HG03457 (cell line): ENCODE measurements at regions not wholly inside any gene's neighbourhood (a gene's known extent, or its start where the extent isn't known, plus 50 kb on each side); places are given as distances from the start of the nearest gene placed in this dataset.
"Not testable (repeated sequence)": the region's sequence is repeated elsewhere in the genome, so short reads cannot be mapped to it uniquely, and the experiment has no call there.

Experiments
- ATAC-seq: cut with Tn5 transposase; IDR thresholded peaks from one replicate; pipeline ENCODE4 v1.9.1; 2021; ENCODE audit warnings: moderate number of reproducible peaks; ENCODE audit not compliant: unreplicated experiment

DNA sequence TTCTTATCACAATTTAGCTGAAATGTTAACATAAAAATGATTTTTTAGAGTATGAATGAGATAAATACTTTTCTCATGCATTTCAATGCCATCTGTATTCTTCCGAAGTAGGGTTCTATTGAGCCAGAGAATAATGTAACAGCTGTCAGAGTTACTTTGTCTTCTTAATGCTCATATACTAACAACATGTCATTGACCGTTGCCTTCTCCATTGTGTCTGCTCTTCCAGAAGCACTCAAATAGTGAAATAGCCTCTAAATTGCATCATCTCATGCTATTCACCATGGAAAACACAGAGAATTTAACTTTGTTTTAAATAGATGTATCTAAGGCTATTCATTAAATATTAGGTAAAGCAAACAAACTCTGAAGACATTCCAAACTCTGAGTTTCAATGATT is 1875.9 kb upstream of the CDH9 start:
- ATAC-seq: no peak

DNA sequence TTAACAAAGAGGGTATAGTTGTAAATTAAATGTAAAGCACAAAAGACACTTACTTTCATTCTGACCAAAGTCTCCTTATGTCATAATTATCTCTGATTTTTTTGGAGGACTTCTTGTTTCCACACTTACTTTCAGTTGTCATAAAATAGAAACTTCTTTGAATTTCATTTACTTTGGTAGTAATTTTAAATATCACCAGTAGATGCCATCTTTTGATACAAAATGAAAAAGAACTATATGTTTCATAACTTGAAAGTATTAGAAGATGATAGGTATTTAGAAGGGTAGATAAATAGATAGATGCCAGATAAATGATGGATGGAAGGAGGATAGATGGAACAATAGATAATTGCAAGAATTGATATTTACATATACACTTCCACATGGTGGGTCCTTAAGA is 1865.3 kb upstream of the CDH9 start:
- no peak for ATAC-seq

DNA sequence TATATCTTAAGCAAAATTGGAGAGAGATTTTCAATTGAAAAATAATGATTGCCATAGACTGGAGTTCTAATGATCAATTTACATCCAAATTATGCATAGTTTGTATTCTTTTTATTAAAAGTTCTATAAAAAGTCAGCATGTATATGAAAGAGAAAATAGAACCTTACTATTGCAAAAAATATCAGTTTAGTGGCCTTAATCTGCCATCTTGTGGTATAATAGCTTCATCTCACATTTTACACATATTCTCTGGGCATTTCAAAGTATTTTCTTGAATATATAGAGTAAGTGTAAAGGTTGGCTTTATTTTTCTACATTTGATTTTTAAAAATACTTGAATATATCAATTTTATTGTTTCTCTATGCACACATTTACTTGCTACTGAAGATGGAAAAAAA is 1858.6 kb upstream of the CDH9 start:
- ATAC-seq: no peak

DNA sequence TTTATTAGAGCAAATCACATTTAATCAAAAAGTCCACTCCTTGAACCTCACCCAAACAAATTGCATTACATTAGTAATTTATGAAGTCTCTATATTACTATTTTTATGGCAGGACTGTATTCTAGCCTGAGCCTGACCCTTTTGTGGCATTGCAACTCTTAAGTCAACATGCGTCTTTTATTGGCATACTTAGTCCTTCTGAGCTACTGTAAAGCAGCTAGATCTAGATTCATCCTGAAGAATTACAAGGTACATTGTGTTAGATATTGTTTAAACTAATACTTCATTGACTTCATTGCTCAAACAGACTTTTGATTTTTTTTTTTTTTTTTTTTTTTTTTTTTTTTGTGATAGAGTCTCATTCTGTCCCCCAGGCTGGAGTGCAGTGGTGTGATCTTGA is 1842.5 kb upstream of the CDH9 start:
- ATAC-seq: no peak

DNA sequence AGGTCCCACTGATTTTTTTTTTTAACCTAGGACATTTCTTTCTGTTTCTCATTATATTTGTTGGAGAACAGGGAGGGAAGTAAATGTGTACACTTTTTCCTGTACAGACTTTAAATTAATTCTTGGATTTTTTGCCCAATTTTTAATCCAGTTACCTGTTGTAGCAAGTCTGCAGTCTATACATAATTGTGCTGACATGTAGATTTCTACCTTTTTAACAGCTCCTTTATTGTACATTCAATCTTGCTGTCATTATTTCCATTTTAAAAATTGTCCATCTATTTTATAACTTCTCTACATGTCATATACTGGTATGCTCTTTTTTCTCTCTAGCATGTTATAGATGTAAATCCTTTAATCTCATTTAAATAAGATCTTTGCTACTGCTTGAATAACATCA is 1838.7 kb upstream of the CDH9 start:
- ATAC-seq: no peak

DNA sequence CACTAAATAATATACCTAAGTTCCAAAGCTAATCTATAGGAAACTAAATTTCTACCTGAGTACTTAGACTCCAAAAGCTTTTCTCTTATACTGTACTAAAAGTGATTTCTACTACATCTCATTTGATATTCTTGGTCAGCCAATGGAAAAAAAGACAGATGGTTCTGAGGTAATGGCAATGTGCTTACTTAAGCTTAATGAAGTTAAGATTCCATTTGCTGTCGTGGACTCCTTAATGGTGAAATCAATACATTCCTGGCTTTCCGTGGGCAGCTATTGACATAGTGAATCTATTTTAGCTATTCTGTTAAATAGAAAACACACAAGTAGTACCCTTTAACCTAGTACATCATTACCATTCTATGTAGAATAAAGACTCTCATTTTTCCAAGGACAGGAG is 1825.6 kb upstream of the CDH9 start:
- ATAC-seq: no peak

DNA sequence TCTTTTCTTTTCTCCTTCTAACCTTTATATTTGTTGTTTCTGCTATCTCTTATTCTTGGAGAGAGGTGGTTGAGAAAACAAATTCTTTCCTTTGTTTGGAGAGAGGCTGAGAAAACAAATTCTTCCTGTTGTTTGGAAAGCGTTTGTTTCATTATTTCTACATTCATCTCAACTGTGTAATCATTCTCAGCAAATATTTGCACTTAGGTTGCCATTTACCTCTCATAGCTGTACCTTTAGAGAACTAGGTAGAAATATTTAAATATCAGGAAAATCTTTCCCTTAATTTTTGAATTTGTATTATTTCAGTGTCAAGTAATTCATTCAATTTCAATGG is 1824.4 kb upstream of the CDH9 start:
- ATAC-seq: no peak

DNA sequence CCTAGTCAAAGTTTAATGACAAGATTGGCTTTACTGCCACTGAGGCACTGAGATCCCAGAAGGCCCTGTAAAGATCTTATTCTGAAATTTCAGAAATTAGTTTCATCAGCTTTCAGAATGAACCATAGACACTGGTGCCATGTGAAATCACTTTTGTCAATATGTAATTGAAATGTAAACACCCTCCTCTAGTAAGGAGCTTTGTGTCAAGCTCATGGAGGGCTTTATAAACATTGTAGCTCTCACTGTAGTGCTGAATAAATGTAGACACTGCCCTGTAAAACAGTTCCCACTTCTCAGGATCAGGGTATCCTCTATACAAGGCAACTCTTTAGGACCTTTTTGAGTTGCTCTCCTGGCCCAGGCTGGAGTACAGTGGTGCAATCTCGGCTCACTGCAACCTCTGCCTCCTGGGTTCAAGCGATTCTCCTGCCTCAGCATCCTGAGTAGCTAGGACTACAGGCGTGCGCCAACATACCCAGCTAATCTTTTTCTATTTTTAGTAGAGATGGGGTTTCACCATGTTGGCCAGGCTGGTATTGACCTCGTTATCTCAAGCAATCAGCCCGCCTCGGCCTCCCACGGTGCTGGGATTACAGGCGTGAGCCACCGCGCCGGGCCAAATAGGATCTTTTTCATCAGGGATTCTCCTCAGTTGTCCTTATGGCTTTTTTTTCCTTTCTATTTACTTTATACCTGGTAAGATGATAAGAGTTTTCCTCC is 1823.9 kb upstream of the CDH9 start:
- ATAC-seq: no peak

DNA sequence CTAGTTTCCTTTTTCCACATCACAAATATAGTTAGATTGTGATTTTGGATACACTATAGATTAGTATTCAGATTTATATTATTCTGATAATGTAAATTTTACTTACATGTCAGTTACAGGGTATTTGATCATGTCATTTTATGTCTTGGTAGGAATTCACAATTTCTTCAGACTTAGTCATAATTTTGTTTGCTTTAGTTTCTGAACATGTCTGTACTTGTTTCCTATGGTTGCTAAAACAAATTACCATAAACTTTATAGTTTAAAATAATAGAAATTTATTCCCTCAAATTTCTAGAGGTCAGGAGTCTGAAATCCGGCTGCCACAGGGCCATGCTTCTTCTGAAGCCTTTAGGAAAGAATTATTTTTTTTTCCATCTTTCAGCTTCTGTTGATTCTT is 1817.2 kb upstream of the CDH9 start:
- no peak for ATAC-seq

DNA sequence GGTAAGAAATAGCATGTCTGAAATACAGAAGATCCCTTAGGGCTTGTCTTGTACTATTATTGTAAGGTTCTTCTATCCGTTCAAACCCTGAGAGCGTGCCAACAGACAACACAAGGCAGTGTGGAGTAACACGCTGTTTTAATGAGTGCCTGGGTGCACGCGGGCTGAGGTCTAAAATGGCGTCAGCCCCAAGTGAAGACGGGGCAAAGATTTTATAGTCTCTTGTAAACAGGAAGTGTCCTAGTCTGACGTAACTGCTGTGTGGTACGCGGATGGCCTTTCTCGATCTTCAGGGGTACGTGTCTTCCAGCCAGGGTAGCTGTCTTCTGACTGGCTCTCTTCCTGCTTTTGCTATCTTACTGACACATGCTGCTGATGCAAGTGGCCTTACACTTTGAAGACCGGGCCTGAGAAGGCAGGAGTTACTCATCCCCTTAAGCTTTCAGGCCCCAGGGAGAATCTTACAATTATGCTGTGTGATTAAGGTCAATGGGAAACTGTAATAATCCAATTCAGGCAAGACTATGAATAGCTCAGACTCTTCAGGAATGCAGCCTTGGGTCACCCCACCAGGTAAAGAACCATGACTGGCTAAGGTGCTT is 1812.0 kb upstream of the CDH9 start:
- no peak for ATAC-seq

DNA sequence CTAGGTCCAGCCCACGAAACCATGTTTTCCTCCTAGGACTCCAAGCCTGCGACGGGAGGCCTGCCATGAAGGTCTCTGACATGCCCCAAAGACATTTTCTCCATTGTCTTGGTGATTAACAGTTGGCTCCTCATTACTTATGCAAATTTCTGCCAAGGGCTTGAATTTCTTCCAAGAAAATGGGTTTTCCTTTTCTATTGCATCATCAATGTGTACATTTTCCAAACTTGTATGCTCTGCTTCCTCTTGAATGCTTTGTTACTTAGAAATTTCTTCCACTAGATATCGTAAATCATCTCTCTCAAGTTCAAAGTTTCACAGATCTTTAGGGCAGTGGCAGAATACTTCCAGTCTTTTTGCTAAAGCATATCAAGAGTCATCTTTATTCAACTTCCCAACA is 1792.7 kb upstream of the CDH9 start:
- no peak for ATAC-seq

DNA sequence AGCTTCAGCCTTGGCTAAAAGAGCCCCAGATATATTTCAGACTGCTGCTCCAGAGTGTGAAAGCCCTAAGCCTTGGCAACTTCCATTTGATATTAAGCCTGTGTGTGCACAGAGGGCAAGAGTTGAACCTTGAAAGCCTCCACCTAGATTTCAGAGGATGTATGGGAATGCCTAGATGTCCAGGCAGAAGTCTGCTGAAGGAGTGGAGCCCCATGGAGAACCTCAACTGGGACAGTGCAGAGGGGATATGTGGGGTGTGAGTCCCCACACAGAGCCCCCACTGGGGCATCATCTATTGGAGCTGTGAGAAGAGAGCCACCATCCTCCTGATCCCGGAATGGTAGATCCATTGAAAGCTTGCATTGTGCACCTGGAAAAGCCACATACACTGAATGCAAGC is 1784.8 kb upstream of the CDH9 start:
- no peak for ATAC-seq

DNA sequence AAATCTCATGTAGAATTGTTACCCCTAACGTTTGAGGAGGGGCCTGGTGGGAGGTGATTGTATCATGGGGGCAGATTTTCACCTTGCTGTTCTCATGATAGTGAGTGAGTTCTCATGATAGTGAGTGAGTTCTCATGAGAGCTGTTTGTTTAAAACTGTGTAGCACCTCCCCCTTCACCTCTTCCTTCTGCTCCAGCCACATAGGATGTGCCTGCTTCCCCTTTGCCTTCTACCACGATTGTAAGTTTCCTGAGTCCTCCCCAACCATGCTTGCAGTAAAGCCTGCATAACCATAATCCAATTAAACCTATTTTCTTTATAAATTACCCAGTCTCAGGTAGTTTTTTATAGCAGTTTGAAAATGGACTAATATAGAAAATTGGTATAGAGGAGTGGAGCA is 1783.7 kb upstream of the CDH9 start:
- ATAC-seq: no peak

DNA sequence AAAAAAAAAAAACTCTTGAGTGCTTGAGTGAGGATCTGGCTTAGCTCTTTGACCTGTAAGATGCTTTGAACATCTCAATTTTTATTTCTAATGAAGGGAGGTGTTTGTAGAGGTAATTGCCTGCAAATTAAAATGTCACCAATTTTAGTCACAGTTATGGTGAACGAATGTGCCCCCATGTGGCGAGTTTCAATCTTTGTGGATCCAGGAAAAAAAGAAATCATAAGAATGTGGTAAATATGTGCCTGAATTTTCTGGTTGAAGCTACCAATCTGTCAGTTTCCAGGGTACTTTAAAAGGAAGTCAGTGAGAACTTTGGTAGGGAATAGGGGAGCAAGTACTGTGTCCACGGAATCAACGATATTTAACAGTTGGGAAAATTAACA is 1772.4 kb upstream of the CDH9 start:
- ATAC-seq: no peak

DNA sequence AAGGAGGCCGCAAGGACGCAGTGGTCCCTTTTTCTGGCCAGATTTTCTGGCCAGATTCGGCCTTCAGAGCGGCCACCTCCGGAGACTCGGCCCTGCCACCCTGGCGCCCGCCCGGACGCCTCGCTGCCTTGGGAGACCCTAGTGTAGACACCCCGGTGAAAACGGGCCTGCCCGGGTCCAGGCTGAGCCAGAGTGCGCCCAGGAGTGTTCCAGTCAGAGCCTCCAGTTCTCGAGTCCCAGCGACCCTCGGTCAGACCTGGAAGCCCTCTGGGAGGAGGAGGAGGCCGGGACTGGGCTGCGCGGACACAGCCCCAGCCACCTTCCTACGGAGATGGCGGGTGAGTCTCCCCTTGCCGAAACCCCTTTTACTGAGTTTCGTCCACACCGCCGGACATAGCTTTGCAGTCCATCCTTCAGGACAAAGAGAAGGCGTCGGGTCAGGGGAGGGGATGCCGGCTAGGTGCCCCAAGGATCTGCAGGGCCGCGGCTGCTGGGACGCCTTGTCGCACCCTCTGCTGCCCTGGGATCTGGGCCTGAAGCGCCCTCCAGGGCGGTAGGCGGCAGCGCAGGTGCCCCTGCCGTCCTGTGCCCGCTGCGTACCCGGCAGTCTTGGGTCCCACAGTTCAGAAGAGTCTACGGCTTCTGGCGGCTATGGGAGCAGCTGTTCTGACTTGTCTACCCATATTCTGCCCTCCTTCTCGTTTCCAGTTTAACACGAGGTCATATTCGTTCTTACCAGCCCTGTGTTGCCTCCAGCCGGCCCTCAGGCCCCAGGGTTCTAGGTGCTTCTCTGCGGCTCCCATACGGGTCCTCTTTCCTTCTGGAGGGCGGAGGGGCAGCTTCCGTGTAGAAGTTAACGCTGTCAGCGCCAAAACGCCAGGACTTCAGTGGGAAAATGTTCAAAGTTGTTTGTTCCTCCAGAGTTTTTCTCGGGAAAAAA is 1771.7 kb upstream of the CDH9 start:
- ATAC-seq: no peak

DNA sequence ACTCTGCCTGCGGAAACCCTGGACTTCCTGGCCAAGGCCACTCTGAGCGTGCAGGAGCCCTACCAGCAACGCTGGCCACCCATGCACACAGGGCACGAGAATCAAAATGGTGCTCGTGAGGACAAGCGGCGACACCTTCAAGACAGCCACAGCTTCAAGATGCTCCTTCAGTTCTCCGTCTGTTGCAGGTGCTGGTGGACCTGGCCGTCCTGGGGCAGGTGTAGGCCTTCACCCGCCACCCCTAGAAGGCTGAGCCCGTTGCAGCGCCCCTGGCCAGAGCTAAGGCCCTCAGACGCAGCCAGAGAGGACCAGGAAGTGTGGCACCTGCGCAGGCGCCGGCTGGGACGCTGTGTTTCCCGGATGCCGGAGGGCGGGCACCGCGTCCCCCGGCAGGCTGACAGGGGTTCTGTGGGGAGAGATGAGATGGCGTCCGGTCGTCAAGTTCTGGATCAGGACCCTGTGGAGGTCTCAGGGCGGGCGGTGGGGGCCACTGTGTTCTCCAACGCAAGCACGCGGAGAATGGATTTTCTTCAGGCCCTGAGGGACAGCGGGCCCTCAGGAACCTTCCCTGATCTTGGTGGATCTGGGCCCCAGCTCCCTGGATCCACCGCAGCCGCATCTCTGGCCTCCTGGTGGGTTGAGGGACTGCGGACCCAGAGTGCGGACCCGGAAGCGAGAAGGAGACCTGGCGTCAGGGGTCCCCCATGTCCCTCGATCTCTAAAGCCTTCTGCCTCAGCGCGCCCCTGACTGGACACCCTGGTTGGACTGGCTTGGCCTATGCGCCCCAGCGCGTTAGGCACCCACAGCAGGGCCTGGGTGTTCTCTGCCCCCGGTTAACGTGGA is 1770.8 kb upstream of the CDH9 start:
- ATAC-seq: no peak

DNA sequence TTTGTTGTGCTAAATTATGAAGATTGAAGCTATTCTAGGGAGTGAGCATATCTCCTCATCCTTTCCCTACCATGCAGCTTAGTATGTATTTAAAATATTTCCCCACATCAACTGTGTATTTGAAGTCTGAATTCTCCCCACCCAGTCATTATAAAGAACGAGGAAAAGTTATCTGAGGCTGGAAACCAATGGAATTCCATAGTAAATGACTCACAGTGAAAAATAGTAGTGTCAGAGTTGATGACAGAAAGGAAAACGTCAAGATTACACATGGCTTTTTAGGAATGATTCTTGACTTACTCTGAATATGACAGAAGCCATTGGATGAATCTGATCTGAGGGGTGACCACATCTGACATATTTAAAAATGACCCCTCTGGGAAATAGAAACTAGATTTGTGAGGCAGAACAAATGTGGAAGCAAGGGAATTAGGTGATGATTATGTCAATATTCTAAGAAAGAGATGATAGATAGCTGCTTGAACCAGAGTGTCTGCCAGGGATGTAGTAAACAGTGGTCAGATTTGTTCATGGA is 1768.9 kb upstream of the CDH9 start:
- ATAC-seq: no peak

DNA sequence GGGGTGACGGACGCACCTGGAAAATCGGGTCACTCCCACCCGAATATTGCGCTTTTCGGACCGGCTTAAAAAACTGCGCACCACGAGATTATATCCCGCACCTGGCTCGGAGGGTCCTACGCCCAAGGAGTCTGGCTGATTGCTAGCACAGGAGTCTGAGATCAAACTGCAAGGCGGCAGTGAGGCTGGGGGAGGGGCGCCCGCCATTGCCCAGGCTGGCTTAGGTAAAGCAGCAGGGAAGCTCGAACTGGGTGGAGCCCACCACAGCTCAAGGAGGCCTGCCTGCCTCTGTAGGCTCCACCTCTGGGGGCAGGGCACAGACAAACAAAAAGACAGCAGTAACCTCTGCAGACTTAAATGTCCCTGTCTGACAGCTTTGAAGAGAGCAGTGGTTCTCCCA is 1760.6 kb upstream of the CDH9 start:
- ATAC-seq: not testable (repeated sequence)

DNA sequence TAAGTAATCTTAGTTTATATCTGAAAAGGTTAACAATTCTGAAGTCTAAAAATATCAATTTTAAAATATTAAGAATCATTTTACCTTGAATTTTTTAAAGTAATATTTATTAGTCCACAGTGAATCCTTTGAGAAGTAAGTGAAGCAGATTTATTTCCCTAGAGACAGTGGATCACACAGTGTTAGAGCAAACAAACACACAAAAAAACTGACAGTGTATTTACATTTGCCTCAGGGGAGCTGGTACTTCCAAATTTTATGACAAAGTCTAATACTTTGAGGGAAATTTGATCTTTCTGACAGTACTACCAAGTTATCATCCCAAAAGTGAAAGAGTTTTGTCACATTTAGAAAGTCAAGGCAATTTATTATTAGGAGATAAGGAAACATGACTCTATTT is 1750.6 kb upstream of the CDH9 start:
- ATAC-seq: no peak

DNA sequence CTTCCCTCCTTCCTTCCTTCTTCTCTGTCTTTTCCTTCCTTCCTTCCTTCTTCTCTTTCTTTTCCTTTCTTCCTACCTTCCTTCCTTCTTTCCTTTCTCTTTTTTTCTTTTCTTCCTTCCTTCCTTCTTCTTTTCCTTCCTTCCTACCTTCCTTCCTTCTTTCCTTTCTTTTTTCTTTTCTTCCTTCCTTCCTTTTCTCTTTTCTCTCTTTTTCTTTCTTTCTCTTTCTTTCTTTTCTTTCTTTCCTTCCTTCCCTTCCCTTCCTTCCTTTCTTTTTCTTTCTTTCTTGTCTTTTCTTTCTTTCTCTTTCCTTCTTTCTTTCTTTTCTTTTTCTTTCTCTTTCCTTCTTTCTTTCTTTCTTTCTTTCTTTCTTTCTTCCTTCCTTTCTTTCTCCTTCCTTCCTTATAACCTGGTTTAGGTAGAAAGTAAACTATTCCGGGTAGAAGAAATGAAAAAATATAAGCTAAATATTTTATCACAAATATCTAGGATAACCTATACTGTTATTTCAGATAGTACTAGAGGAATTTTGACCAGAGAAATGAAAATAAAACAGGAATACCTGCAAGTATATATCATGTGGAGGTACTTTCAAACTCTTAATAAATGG is 1741.8 kb upstream of the CDH9 start:
- ATAC-seq: no peak
